SK-N-SH treated with all-trans-retinoic acid at 6 μM for 48 hours (cell line): ENCODE measurements at regions not wholly inside any gene's neighbourhood (a gene's known extent, or its start where the extent isn't known, plus 50 kb on each side); places are given as distances from the start of the nearest gene placed in this dataset.

Experiments used
- ATAC-seq: fragments of 200-7000 bp; cut with Tn5 transposase; 3 replicates; pipeline ENCODE4 v1.9.1; 2020; ENCODE audit warnings: mild to moderate bottlenecking, moderate library complexity
- ARNTL ChIP-seq: fragments of 450-650 bp; formaldehyde crosslinking; IDR thresholded peaks from 2 replicates; pipeline ENCODE4 v1.5.0; 2020; ENCODE audit warnings: low read depth, mild to moderate bottlenecking, moderate library complexity, borderline replicate concordance
- BACH2 ChIP-seq: fragments of 250-450 bp; sonication (Bioruptor Pico); IDR thresholded peaks from 2 replicates; pipeline ENCODE4 v1.9.0; 2021; ENCODE audit warnings: mild to moderate bottlenecking, borderline replicate concordance
- ESRRG ChIP-seq: fragments of 250-450 bp; sonication (Bioruptor Pico); IDR thresholded peaks from 2 replicates; pipeline ENCODE4 v1.6.1; 2021; ENCODE audit warnings: mild to moderate bottlenecking
- GLIS3 ChIP-seq: fragments of 250-450 bp; sonication (Bioruptor Pico); IDR thresholded peaks from 2 replicates; pipeline ENCODE4 v1.5.0; 2020; ENCODE audit warnings: mild to moderate bottlenecking, moderate library complexity
- ISL1 ChIP-seq: fragments of 250-450 bp; sonication (Bioruptor Pico); IDR thresholded peaks from 2 replicates; pipeline ENCODE4 v2.1.2; 2022; ENCODE audit warnings: mild to moderate bottlenecking, moderate library complexity
- OSR1 ChIP-seq: fragments of 250-450 bp; sonication (Bioruptor Pico); IDR thresholded peaks from 2 replicates; pipeline ENCODE4 v1.8.0; 2022; ENCODE audit warnings: moderate library complexity, mild to moderate bottlenecking, inconsistent platforms
- PPARA ChIP-seq: fragments of 250-450 bp; sonication (Bioruptor Pico); IDR thresholded peaks from 2 replicates; pipeline ENCODE4 v1.5.0; 2020; ENCODE audit warnings: mild to moderate bottlenecking, borderline replicate concordance
- RARB ChIP-seq: fragments of 250-450 bp; sonication (Bioruptor Pico); IDR thresholded peaks from 2 replicates; pipeline ENCODE4 v1.8.0; 2021; ENCODE audit warnings: mild to moderate bottlenecking, moderate library complexity
- SNAI2 ChIP-seq: fragments of 250-450 bp; sonication (Bioruptor Pico); IDR thresholded peaks from 2 replicates; pipeline ENCODE4 v1.5.0; 2020; ENCODE audit warnings: mild to moderate bottlenecking, moderate library complexity
- TCF4 ChIP-seq: fragments of 250-450 bp; sonication (Bioruptor Pico); IDR thresholded peaks from 2 replicates; pipeline ENCODE4 v1.8.0; 2021; ENCODE audit warnings: mild to moderate bottlenecking, moderate library complexity, borderline replicate concordance
- TOX ChIP-seq: fragments of 250-450 bp; sonication (Bioruptor Pico); IDR thresholded peaks from 2 replicates; pipeline ENCODE4 v1.8.0; 2021; ENCODE audit warnings: mild to moderate bottlenecking, moderate library complexity, borderline replicate concordance
- ZC3H10 ChIP-seq: fragments of 250-450 bp; sonication (Bioruptor Pico); IDR thresholded peaks from 2 replicates; pipeline ENCODE4 v1.5.1; 2021; ENCODE audit warnings: mild to moderate bottlenecking, moderate library complexity
- ZFP3 ChIP-seq: fragments of 250-450 bp; sonication (Bioruptor Pico); IDR thresholded peaks from 2 replicates; pipeline ENCODE4 v1.5.0; 2020; ENCODE audit warnings: mild to moderate bottlenecking, moderate library complexity
- ZNF565 ChIP-seq: fragments of 450-650 bp; formaldehyde crosslinking; conservative IDR thresholded peaks from 2 replicates; pipeline ENCODE4 v1.5.0; 2020; ENCODE audit warnings: low read depth, mild to moderate bottlenecking, moderate library complexity
- ZNF8 ChIP-seq: fragments of 450-650 bp; formaldehyde crosslinking; IDR thresholded peaks from 2 replicates; pipeline ENCODE4 v1.5.0; 2020; ENCODE audit warnings: mild to moderate bottlenecking, moderate library complexity
- TF ChIP-seq, protein P1 (sequence below): fragments of 250-450 bp; sonication (Bioruptor Pico); IDR thresholded peaks from 2 replicates; pipeline ENCODE4 v1.5.1; 2021; ENCODE audit warnings: mild to moderate bottlenecking, moderate library complexity
- TF ChIP-seq, protein P2 (sequence below): fragments of 250-450 bp; sonication (Bioruptor Pico); IDR thresholded peaks from 2 replicates; pipeline ENCODE4 v1.8.0; 2021; ENCODE audit warnings: low read depth, mild to moderate bottlenecking, moderate library complexity, borderline replicate concordance
- TF ChIP-seq, protein P3 (sequence below): fragments of 250-450 bp; sonication (Bioruptor Pico); IDR thresholded peaks from 2 replicates; pipeline ENCODE4 v1.5.0; 2020; ENCODE audit warnings: mild to moderate bottlenecking, moderate library complexity
- TF ChIP-seq, protein P4 (sequence below): fragments of 250-450 bp; sonication (Bioruptor Pico); IDR thresholded peaks from 2 replicates; pipeline ENCODE4 v1.8.0; 2020; ENCODE audit warnings: mild to moderate bottlenecking, moderate library complexity, borderline replicate concordance
- TF ChIP-seq, protein P5 (sequence below): fragments of 250-450 bp; sonication (Bioruptor Pico); IDR thresholded peaks from 2 replicates; pipeline ENCODE4 v1.5.1; 2020; ENCODE audit warnings: low read depth, mild to moderate bottlenecking, moderate library complexity

DNA sequence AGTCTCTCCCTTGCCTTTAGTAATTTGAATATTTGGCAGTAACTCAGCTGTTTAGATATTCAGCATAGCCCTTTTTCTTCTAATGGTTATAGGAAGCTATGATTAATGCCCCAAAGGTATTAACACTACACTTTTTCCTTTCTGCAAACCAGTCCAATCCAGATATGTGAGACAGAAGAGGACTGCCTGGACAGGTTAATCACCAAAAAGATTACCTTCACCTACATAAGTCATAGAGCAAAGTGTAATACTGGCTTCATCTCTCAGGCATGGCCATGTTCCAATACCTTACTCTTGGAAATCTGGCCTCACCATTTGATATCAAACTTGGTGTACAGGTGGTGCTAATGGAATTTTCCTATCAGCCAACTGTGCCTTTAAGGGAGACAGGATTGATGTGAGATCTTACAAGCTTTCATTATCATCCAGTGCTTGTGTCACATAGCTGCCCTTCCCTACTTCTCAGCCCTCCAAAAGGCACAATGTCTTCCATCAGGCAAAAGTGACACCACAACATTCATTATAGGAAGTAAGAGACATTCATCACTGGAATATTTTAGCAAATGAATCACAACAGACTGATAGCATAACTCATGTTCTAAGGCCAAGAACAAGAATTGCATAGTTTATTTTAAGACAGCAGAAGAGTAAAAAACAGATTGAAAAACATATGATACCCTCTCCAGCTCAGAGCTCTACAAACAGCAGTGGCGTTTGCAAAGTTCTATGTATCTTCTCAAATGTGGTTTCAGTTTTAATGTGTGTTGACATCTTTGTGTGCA, 91.2 kb upstream of the PAM start:
- TF ChIP-seq TOX (CRISPR knock-in tag), result peak; percentile 38; the same call in 1 of the 2 replicates
- TF ChIP-seq, protein P1, sequence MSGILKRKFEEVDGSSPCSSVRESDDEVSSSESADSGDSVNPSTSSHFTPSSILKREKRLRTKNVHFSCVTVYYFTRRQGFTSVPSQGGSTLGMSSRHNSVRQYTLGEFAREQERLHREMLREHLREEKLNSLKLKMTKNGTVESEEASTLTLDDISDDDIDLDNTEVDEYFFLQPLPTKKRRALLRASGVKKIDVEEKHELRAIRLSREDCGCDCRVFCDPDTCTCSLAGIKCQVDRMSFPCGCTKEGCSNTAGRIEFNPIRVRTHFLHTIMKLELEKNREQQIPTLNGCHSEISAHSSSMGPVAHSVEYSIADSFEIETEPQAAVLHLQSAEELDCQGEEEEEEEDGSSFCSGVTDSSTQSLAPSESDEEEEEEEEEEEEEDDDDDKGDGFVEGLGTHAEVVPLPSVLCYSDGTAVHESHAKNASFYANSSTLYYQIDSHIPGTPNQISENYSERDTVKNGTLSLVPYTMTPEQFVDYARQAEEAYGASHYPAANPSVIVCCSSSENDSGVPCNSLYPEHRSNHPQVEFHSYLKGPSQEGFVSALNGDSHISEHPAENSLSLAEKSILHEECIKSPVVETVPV (CRISPR knock-in tag), result no peak
- peak; percentile 72 for ATAC-seq

DNA sequence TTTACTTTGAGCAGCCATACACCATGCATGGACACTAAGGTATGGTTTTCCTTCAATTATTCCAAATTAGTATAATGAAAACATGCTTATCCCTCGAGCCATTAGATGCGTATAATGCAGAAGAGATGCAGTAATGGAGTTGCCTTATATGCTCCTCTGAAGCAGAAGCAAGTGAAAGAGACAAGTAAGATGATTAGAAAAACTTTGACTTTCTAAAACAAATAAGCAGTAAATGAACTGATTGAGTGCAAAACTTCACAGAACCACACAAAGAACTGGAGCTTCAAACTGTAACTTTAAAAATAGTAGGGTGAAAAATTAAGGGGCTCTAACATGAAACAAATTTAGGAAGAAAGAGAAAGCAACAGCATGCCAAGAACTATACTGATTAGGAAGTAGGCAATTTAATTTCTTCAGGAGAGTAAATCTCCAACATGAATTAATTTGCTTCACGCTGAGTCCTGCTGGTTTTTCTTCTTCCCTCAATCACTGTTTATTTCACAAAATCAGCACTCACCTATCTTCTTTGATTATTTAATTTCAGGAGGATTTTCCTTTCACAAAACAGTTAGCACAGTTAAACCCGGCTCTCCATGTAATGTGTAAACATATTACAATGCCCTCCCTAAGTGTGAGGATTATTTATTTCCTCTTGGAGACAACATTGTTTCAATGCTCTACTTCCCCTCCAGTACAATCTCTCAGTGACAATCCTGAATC, 90.3 kb upstream of the PAM start:
- no peak; the same call in 2 of the 3 replicates for ATAC-seq
- TF ChIP-seq, protein P2, sequence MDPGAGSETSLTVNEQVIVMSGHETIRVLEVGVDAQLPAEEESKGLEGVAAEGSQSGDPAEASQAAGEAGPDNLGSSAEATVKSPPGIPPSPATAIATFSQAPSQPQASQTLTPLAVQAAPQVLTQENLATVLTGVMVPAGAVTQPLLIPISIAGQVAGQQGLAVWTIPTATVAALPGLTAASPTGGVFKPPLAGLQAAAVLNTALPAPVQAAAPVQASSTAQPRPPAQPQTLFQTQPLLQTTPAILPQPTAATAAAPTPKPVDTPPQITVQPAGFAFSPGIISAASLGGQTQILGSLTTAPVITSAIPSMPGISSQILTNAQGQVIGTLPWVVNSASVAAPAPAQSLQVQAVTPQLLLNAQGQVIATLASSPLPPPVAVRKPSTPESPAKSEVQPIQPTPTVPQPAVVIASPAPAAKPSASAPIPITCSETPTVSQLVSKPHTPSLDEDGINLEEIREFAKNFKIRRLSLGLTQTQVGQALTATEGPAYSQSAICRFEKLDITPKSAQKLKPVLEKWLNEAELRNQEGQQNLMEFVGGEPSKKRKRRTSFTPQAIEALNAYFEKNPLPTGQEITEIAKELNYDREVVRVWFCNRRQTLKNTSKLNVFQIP (CRISPR knock-in tag), result no peak
- TF ChIP-seq ISL1 (CRISPR knock-in tag) (no peak), ZNF8 (CRISPR knock-in tag) (no peak), ZC3H10 (CRISPR knock-in tag) (no peak), BACH2 (CRISPR knock-in tag) (no peak), ESRRG (CRISPR knock-in tag) (no peak), OSR1 (CRISPR knock-in tag) (no peak), TOX (CRISPR knock-in tag) (no peak), RARB (CRISPR knock-in tag) (no peak), ZFP3 (CRISPR knock-in tag) (no peak), TCF4 (no peak), SNAI2 (CRISPR knock-in tag) (no peak), ARNTL (no peak), GLIS3 (CRISPR knock-in tag) (no peak), PPARA (CRISPR knock-in tag) (no peak), ZNF565 (CRISPR knock-in tag) (no peak)
- TF ChIP-seq, protein P3, sequence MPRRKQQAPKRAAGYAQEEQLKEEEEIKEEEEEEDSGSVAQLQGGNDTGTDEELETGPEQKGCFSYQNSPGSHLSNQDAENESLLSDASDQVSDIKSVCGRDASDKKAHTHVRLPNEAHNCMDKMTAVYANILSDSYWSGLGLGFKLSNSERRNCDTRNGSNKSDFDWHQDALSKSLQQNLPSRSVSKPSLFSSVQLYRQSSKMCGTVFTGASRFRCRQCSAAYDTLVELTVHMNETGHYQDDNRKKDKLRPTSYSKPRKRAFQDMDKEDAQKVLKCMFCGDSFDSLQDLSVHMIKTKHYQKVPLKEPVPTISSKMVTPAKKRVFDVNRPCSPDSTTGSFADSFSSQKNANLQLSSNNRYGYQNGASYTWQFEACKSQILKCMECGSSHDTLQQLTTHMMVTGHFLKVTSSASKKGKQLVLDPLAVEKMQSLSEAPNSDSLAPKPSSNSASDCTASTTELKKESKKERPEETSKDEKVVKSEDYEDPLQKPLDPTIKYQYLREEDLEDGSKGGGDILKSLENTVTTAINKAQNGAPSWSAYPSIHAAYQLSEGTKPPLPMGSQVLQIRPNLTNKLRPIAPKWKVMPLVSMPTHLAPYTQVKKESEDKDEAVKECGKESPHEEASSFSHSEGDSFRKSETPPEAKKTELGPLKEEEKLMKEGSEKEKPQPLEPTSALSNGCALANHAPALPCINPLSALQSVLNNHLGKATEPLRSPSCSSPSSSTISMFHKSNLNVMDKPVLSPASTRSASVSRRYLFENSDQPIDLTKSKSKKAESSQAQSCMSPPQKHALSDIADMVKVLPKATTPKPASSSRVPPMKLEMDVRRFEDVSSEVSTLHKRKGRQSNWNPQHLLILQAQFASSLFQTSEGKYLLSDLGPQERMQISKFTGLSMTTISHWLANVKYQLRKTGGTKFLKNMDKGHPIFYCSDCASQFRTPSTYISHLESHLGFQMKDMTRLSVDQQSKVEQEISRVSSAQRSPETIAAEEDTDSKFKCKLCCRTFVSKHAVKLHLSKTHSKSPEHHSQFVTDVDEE, result no peak
- TF ChIP-seq, protein P4, sequence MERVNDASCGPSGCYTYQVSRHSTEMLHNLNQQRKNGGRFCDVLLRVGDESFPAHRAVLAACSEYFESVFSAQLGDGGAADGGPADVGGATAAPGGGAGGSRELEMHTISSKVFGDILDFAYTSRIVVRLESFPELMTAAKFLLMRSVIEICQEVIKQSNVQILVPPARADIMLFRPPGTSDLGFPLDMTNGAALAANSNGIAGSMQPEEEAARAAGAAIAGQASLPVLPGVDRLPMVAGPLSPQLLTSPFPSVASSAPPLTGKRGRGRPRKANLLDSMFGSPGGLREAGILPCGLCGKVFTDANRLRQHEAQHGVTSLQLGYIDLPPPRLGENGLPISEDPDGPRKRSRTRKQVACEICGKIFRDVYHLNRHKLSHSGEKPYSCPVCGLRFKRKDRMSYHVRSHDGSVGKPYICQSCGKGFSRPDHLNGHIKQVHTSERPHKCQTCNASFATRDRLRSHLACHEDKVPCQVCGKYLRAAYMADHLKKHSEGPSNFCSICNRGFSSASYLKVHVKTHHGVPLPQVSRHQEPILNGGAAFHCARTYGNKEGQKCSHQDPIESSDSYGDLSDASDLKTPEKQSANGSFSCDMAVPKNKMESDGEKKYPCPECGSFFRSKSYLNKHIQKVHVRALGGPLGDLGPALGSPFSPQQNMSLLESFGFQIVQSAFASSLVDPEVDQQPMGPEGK (CRISPR knock-in tag), result no peak
- TF ChIP-seq, protein P5, sequence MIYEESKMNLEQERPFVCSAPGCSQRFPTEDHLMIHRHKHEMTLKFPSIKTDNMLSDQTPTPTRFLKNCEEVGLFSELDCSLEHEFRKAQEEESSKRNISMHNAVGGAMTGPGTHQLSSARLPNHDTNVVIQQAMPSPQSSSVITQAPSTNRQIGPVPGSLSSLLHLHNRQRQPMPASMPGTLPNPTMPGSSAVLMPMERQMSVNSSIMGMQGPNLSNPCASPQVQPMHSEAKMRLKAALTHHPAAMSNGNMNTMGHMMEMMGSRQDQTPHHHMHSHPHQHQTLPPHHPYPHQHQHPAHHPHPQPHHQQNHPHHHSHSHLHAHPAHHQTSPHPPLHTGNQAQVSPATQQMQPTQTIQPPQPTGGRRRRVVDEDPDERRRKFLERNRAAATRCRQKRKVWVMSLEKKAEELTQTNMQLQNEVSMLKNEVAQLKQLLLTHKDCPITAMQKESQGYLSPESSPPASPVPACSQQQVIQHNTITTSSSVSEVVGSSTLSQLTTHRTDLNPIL (CRISPR knock-in tag), result no peak
- TF ChIP-seq, all 23 proteins: peak for 0
